Activated CD4-positive, alpha-beta memory T cell treated with anti-CD3 and anti-CD28 coated beads, Interleukin-2, amount 10 ng/mL, durations not matched to agents 7 days and 5 days (primary cell): ENCODE measurements at regions not wholly inside any gene's neighbourhood (a gene's known extent, or its start where the extent isn't known, plus 50 kb on each side); places are given as distances from the start of the nearest gene placed in this dataset.

ENCODE experiments used
- CTCF ChIA-PET: fragments of 350-600 bp; sonication (Branson Sonifier 250); formaldehyde crosslinking; loops from one replicate; lab custom pipeline; 2021; ENCODE audit warnings: antibody characterized with exemption, inconsistent platforms; lab: Charles Lee
- POLR2A ChIA-PET: fragments of 350-600 bp; sonication (Branson Sonifier 250); formaldehyde crosslinking; loops from one replicate; lab custom pipeline; 2021; ENCODE audit warnings: antibody characterized with exemption; lab: Charles Lee
- DNase-seq: peaks from one replicate; pipeline ENCODE4 v3.0.0-alpha.2; 2020
- H3K27ac Mint-ChIP-seq: one replicate; pipeline ENCODE4 v1.8.0; 2021; ENCODE audit warnings: mild to moderate bottlenecking, mixed read lengths
- H3K27me3 Mint-ChIP-seq: one replicate; pipeline ENCODE4 v1.8.0; 2021; ENCODE audit warnings: mixed read lengths
- H3K36me3 Mint-ChIP-seq: one replicate; pipeline ENCODE4 v1.8.0; 2021; ENCODE audit warnings: low read depth, mixed read lengths
- H3K4me1 Mint-ChIP-seq: one replicate; pipeline ENCODE4 v1.8.0; 2021; ENCODE audit warnings: mixed read lengths
- H3K4me3 Mint-ChIP-seq: one replicate; pipeline ENCODE4 v1.8.0; 2021; ENCODE audit warnings: mild to moderate bottlenecking, mixed read lengths
- H3K9me3 Mint-ChIP-seq: one replicate; pipeline ENCODE4 v1.8.0; 2021; ENCODE audit warnings: mixed read lengths

- H3K27ac Mint-ChIP-seq, result no peak overlapping the region
- POLR2A ChIA-PET, result no interaction called here
- H3K9me3 Mint-ChIP-seq, result peaks cover 2% of the 10 kb centered on the region
- H3K4me1 Mint-ChIP-seq, result no peaks in the 10 kb centered on the region
- no peak for DNase-seq
- no peaks in the 10 kb centered on the region for H3K36me3 Mint-ChIP-seq
- H3K4me3 Mint-ChIP-seq, result no peak overlapping the region
- CTCF ChIA-PET, result interaction anchor here (0.9 kb wide), 1 partner anchor 23 kb away, joined by 3 read pairs; no protein-coding TSS in a partner anchor
- H3K27me3 Mint-ChIP-seq, result peaks cover 1% of the 10 kb centered on the region
These were observed 263.0 kb downstream of the C16orf95 start for GRCh38 chr16:87054154-87054553.

- Mint-ChIP-seq H3K27me3 (peaks cover 1% of the 10 kb centered on the region), H3K27ac (no peak overlapping the region), H3K9me3 (peaks cover 2% of the 10 kb centered on the region), H3K36me3 (no peaks in the 10 kb centered on the region), H3K4me3 (no peak overlapping the region), H3K4me1 (no peaks in the 10 kb centered on the region)
- ChIA-PET POLR2A (no interaction called here), CTCF (interaction anchor here (0.9 kb wide), 1 partner anchor 22 kb away, joined by 3 read pairs; no protein-coding TSS in a partner anchor)
- DNase-seq, result no peak
These were observed 262.3 kb downstream of the C16orf95 start for GRCh38 chr16:87054856-87055255.

- CTCF ChIA-PET, result no interaction called here
- no peak overlapping the region for H3K4me3 Mint-ChIP-seq
- H3K9me3 Mint-ChIP-seq, result no peaks in the 10 kb centered on the region
- no peaks in the 10 kb centered on the region for H3K36me3 Mint-ChIP-seq
- H3K27me3 Mint-ChIP-seq, result peaks cover 9% of the 10 kb centered on the region
- DNase-seq, result no peak
- H3K27ac Mint-ChIP-seq, result no peak overlapping the region
- H3K4me1 Mint-ChIP-seq, result no peaks in the 10 kb centered on the region
- POLR2A ChIA-PET, result no interaction called here
These were observed 261.1 kb downstream of the C16orf95 start for GRCh38 chr16:87056083-87056482.

- peaks cover 13% of the 10 kb centered on the region for H3K27me3 Mint-ChIP-seq
- H3K27ac Mint-ChIP-seq, result no peak overlapping the region
- no peak for DNase-seq
- ChIA-PET POLR2A (no interaction called here), CTCF (no interaction called here)
- H3K4me3 Mint-ChIP-seq, result no peak overlapping the region
- H3K4me1 Mint-ChIP-seq, result no peaks in the 10 kb centered on the region
- no peaks in the 10 kb centered on the region for H3K36me3 Mint-ChIP-seq
- no peaks in the 10 kb centered on the region for H3K9me3 Mint-ChIP-seq
These were observed 260.6 kb downstream of the C16orf95 start for GRCh38 chr16:87056551-87056950.

DNA sequence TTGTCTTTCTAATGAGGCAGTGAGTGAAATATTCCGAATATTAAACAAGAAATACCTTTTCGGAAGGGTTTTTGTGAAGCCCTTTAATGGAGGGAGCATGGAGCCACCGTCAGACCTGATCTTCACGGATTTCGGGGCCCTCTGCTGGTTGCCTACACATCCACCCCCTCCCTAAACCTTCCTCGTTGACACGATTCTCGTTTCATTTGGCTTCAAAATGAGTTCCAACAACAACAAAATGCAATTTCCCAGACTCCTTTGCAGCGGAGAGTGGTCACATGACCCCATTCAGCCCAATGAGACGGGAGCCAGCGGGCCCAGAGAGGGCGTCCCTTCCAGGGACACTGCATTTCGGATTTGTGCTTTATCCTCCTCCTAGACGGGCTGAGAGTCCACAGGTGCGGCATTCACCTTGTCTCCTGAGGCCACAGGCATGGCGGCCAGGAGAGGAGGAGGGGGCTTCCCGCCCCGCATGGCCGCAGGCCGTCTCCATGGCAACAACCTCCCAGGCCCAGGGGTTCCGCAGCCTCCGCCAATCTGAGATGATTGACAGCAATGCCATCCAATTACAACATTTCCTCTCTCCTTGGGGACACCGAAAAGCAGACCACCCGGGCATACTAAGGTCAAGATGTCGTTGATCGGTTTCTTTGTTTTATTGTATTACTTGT is 259.8 kb downstream of the C16orf95 start:
- H3K4me1 Mint-ChIP-seq, result no peaks in the 10 kb centered on the region
- no peak overlapping the region for H3K27ac Mint-ChIP-seq
- POLR2A ChIA-PET, result no interaction called here
- H3K27me3 Mint-ChIP-seq, result peaks cover 15% of the 10 kb centered on the region
- H3K9me3 Mint-ChIP-seq, result no peaks in the 10 kb centered on the region
- CTCF ChIA-PET, result no interaction called here
- H3K4me3 Mint-ChIP-seq, result no peak overlapping the region
- no peak for DNase-seq
- H3K36me3 Mint-ChIP-seq, result no peaks in the 10 kb centered on the region

DNA sequence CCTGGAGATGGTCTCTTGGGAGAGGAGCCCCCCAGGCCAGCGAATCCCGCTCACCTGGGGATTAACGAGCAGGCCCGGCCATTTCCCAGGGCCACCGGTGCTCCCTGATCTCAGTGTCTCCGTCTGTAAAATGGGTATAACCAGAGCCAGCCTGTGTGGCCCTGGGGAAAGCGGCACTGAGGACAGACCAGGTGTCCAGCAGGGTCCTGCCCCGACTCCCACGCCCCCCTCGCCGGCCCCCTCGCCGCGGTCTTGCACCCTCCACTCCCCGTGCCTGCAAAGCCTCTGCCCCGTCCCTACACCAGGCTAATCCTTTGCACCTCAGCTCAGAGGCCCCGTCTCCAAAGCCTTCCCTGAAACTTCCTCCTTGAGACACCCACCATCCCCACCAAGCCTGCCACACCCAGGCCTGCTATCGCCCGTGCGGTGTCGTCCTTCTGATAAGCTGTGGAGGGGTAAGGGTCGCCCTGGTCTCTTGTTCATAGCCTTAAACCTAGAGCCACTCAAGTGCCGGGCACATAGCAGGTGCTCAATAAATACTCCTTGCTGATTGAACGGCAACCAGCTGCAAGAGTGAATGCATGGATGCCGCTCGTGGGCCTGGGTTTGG is 259.1 kb downstream of the C16orf95 start:
- Mint-ChIP-seq H3K36me3 (no peaks in the 10 kb centered on the region), H3K27ac (no peak overlapping the region), H3K9me3 (no peaks in the 10 kb centered on the region), H3K4me1 (no peaks in the 10 kb centered on the region), H3K4me3 (no peak overlapping the region), H3K27me3 (peaks cover 20% of the 10 kb centered on the region)
- CTCF ChIA-PET, result no interaction called here
- POLR2A ChIA-PET, result no interaction called here
- no peak for DNase-seq

DNA sequence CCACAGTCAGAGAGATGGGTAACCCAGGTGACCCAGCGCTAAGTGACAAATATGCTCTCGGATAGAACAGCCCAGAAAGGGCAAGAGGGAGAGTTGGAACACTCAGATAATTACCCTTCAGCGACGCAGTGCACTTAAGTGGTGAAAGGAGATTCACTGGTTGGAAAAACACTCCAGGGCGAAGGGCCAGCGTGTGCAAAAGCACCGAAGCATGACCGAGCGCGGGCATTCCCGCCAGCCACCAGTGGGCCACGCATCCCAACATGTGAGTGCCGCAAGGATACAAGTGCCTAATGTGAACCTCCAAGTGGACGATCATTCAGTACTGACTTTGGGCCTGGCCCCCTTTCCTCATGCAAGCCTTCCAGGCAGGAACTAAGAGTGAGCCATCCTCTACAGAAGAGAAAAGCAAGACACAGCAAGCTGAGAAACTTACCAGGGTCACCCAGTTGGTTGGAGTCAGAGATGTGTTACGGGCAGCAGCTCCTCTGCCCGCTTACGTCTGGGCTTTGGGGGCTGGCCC is 258.4 kb downstream of the C16orf95 start:
- Mint-ChIP-seq H3K36me3 (no peaks in the 10 kb centered on the region), H3K27me3 (peaks cover 23% of the 10 kb centered on the region), H3K27ac (no peak overlapping the region), H3K4me3 (no peak overlapping the region), H3K4me1 (no peaks in the 10 kb centered on the region), H3K9me3 (no peaks in the 10 kb centered on the region)
- DNase-seq, result no peak
- ChIA-PET POLR2A (no interaction called here), CTCF (no interaction called here)

- H3K36me3 Mint-ChIP-seq, result no peaks in the 10 kb centered on the region
- peaks cover 30% of the 10 kb centered on the region for H3K27me3 Mint-ChIP-seq
- ChIA-PET POLR2A (no interaction called here), CTCF (interaction anchor here (3.6 kb wide), 1 partner anchor 496 kb away, joined by 30 read pairs; no protein-coding TSS in a partner anchor)
- no peaks in the 10 kb centered on the region for H3K4me1 Mint-ChIP-seq
- no peaks in the 10 kb centered on the region for H3K9me3 Mint-ChIP-seq
- DNase-seq, result no peak
- no peak overlapping the region for H3K27ac Mint-ChIP-seq
- H3K4me3 Mint-ChIP-seq, result no peak overlapping the region
These were observed 256.9 kb downstream of the C16orf95 start for GRCh38 chr16:87060034-87060986.

DNA sequence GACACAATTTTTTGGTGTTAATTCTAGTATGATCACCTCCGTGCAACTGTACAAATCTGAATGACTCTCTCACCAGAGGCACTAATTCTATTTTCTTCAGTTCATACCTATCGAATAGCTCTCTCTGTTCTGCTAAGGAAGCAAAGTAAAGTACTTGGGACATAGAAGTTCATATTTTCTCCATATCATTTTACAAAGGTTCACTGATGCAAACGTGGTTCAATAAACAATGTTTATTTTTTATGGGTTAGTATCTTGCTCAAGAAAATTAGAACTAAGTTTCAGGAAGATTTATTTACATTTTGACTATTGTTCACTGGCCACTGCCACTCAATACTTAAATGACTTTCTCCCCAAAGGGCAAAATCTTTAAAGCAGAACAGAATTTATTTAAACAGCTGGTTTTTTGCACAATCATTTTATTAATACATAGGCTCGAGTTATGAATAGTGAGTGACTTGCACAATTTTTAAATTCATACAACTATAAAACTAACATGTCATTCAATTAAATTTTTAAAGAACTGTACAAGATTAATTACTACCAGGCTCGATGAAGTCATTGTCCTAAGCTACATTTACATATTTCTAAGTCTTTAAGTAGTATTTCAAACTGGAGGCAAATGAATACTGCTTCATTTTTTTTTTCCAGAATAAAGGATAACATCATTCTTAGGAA is 255.8 kb downstream of the C16orf95 start:
- H3K9me3 Mint-ChIP-seq, result no peaks in the 10 kb centered on the region
- ChIA-PET POLR2A (no interaction called here), CTCF (interaction anchor here (0.7 to 3.6 kb wide), 5 partner anchors 9 to 555 kb away, joined by 3 to 30 read pairs (median 4); no protein-coding TSS in a partner anchor)
- H3K27ac Mint-ChIP-seq, result no peak overlapping the region
- no peak overlapping the region for H3K4me3 Mint-ChIP-seq
- peaks cover 39% of the 10 kb centered on the region for H3K27me3 Mint-ChIP-seq
- DNase-seq, result no peak
- H3K36me3 Mint-ChIP-seq, result no peaks in the 10 kb centered on the region
- no peaks in the 10 kb centered on the region for H3K4me1 Mint-ChIP-seq

- Mint-ChIP-seq H3K27me3 (peaks cover 39% of the 10 kb centered on the region), H3K27ac (no peak overlapping the region), H3K36me3 (no peaks in the 10 kb centered on the region), H3K4me1 (no peaks in the 10 kb centered on the region), H3K9me3 (no peaks in the 10 kb centered on the region), H3K4me3 (no peak overlapping the region)
- CTCF ChIA-PET, result interaction anchor here (0.5 to 3.6 kb wide), 19 partner anchors 9 to 990 kb away, joined by 3 to 30 read pairs (median 4); no protein-coding TSS in a partner anchor
- POLR2A ChIA-PET, result no interaction called here
- DNase-seq, result peak; percentile 58
These were observed 254.4 kb downstream of the C16orf95 start for GRCh38 chr16:87062569-87063442.

- Mint-ChIP-seq H3K27me3 (peaks cover 39% of the 10 kb centered on the region), H3K36me3 (no peaks in the 10 kb centered on the region), H3K27ac (no peak overlapping the region), H3K4me1 (no peaks in the 10 kb centered on the region), H3K4me3 (no peak overlapping the region), H3K9me3 (no peaks in the 10 kb centered on the region)
- POLR2A ChIA-PET, result no interaction called here
- no peak for DNase-seq
- CTCF ChIA-PET, result interaction anchor here (1.0 to 3.6 kb wide), 6 partner anchors 15 to 499 kb away, joined by 3 to 30 read pairs (median 4); no protein-coding TSS in a partner anchor
These were observed 253.6 kb downstream of the C16orf95 start for GRCh38 chr16:87063543-87063942.
